Transverse colon (tissue), 4 donors: ENCODE measurements at regions not wholly inside any gene's neighbourhood (a gene's known extent, or its start where the extent isn't known, plus 50 kb on each side); places are given as distances from the start of the nearest gene placed in this dataset.

Experiments
- CTCF ChIP-seq, 5 experiments: fragments of 200-600 bp in 3 of 5; fragments of 450-650 bp in 2 of 5; sonication (generic) in 3 of 5; IDR thresholded peaks; 1 replicate in 2 of 5; 2 replicates in 3 of 5; pipeline ENCODE4 v1.5.1; 2016 to 2017; ENCODE audit warnings: antibody characterized with exemption in 5 of 5, inconsistent platforms in 3 of 5, mild to moderate bottlenecking in 2 of 5, moderate library complexity in 1 of 5
- EP300 ChIP-seq: sonication (generic); formaldehyde crosslinking; IDR thresholded peaks from one replicate; pipeline ENCODE4 v1.6.1; 2017; ENCODE audit warnings: antibody characterized with exemption, low read depth
- POLR2A ChIP-seq: fragments of 450-650 bp; IDR thresholded peaks from one replicate; pipeline ENCODE4 v1.6.1; 2016; ENCODE audit warnings: antibody characterized with exemption, mild to moderate bottlenecking, moderate library complexity
- POLR2AphosphoS5 ChIP-seq, 3 donors: sonication (generic); formaldehyde crosslinking; IDR thresholded peaks; one replicate each; pipeline ENCODE4 v1.6.1; 2016; ENCODE audit warnings: antibody characterized with exemption in 3 of 3

DNA sequence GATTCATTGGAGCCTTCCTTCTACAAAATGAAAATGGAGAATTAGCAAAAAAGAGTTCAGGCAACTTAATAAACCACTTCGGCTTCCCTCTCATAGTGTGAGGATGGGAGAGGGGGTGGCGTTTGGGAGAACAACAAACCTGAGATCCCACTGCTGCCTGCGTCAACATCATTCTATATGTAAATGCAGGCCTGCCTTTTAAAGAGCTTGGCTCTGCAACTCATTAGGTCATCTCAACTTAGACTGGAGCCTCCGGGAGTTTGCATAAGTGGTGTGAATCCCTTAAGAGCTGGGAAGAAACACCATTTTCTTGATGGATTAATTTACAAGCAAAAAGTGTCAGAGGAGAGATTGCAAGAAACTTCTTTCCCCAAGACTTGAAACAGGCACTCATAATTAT, 127.6 kb upstream of the DAB1 start:
- TF ChIP-seq POLR2A (no peak), CTCF (IDR thresholded peaks at IDR 0.05) (no peak), EP300 (no peak), POLR2AphosphoS5 (IDR thresholded peaks at IDR 0.05) (no peak)
